Kidney epithelial cell (primary cell): ENCODE measurements at regions not wholly inside any gene's neighbourhood (a gene's known extent, or its start where the extent isn't known, plus 50 kb on each side); places are given as distances from the start of the nearest gene placed in this dataset.

ENCODE experiments used
- DNase-seq: peaks from one replicate; pipeline ENCODE4 v3.0.0-alpha.2; 2010; ENCODE audit warnings: low read depth
- H3K27me3 ChIP-seq: 2 replicates; pipeline ENCODE4 v1.6.0; 2011; ENCODE audit warnings: low read length; ENCODE audit not compliant: control insufficient read depth, insufficient read depth
- H3K36me3 ChIP-seq: 2 replicates; pipeline ENCODE4 v1.5.1; 2011; ENCODE audit warnings: low read length; ENCODE audit not compliant: control insufficient read depth, insufficient read depth
- H3K4me3 ChIP-seq: 2 replicates; pipeline ENCODE4 v1.5.1; 2011; ENCODE audit warnings: low read depth, mild to moderate bottlenecking, control low read depth, low read length
- TF ChIP-seq, protein P1 (sequence below): IDR thresholded peaks from 2 replicates; pipeline ENCODE4 v1.5.1; 2011; ENCODE audit warnings: mild to moderate bottlenecking, moderate library complexity, low read length, control low read depth, inconsistent platforms; ENCODE audit not compliant: insufficient read depth, poor library complexity, severe bottlenecking

DNA sequence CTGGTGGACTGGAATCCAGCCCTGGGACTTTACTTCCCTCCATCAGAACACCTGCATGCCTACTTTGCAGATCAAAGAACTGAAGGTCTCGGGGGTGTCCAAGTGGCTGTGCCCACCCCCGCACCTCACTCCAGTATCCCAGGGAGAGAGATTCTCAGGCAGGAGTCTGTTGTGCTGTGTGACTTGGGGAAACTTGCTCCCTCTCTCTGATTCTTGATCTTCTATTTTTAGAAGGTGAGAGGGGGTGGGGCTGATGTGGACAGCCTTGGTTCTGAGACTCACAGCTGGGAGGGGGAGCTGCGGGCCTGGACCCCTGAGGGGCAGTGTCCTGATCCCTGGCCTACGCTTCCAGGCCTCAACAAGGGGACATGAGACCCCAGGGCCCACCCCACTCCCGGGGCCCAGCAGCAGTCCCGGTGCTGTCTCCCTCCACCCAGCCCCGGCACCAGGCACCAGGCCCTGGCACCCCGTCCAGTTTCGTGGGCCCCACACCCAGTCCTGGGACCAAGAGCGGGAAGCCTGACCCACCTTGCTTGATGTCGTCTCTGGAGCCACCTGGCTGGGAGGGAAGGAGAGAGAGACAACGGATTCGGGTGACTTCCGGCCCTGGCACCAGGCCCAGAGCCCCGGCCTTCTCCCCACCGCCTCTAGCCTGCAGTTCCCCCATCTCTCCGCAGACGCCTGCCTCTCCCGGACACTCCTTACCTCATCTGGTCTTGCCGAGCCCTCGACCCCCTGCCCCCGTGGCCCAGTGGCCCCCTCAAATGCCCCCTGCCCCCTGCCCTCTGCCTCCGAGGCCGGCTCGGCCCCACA is 74.0 kb upstream of the SPTLC1 start:
- H3K36me3 ChIP-seq, result no peaks in the 10 kb centered on the region

DNA sequence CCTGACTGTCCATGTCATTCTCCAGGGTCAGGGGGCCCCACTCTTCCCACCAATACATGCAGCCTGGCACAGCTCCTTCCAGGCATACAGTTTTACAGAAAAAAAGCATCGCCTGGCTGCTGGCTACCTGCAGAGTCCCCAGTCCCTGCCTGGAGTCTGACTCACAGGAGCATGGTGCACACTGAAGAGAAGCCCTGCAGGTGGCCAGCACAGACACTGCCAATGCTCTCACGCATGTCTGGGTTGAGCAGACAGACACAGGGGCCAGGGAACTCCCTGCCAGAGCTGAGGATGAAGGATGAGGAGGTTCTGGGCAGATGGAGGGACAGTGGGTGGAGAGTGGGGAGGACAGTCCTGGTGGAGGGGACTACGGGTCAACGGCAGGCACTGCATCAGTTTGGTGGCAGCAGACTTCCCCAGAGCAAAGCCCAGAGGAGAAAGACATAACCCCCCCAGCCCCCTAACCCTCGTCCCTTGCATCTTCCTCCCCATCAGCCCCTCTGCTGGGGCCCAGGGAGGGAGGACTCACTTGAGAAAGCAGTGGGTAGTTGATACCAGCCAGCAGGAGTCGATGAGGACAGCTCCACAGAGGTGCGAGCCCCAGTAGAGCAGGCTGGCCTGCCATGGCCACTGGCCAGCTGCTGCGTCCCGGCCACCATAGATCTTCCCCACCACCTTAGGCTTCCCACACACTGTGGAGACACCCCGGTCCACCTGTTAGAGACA is 72.9 kb upstream of the SPTLC1 start:
- TF ChIP-seq, protein P1, sequence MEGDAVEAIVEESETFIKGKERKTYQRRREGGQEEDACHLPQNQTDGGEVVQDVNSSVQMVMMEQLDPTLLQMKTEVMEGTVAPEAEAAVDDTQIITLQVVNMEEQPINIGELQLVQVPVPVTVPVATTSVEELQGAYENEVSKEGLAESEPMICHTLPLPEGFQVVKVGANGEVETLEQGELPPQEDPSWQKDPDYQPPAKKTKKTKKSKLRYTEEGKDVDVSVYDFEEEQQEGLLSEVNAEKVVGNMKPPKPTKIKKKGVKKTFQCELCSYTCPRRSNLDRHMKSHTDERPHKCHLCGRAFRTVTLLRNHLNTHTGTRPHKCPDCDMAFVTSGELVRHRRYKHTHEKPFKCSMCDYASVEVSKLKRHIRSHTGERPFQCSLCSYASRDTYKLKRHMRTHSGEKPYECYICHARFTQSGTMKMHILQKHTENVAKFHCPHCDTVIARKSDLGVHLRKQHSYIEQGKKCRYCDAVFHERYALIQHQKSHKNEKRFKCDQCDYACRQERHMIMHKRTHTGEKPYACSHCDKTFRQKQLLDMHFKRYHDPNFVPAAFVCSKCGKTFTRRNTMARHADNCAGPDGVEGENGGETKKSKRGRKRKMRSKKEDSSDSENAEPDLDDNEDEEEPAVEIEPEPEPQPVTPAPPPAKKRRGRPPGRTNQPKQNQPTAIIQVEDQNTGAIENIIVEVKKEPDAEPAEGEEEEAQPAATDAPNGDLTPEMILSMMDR, result no peak
- no peak for DNase-seq
- Histone ChIP-seq H3K36me3 (no peaks in the 10 kb centered on the region), H3K27me3 (peaks cover 4% of the 10 kb centered on the region), H3K4me3 (no peak overlapping the region)

More for the DNA sequence above, 74.0 kb upstream of the SPTLC1 start:
- DNase-seq, result no peak
- H3K4me3 ChIP-seq, result no peak overlapping the region
- TF ChIP-seq, protein P1, result no peak
- H3K27me3 ChIP-seq, result peaks cover 4% of the 10 kb centered on the region

DNA sequence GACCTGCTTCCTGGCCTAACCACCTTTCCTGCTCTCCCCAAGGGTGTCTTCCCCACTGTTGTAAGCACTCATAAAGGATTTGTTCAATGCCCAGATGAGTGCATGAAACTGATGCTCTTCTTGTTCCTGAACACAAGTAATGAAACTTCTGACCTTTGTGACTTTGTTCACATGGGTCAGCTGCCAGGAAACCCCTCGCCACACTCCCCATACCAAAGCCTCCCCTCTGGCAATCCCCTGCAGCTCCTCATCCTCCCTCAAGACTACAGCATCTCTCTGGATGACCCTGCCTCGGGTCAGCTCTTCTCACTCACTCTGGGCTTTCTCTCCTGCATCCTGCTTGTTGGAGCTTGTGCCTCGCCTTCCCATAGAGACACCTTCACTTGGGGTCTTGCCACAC is 72.2 kb upstream of the SPTLC1 start:
- TF ChIP-seq, protein P1, result no peak
- no peak overlapping the region for H3K4me3 ChIP-seq
- H3K36me3 ChIP-seq, result no peaks in the 10 kb centered on the region
- no peak for DNase-seq
- H3K27me3 ChIP-seq, result peaks cover 4% of the 10 kb centered on the region

DNA sequence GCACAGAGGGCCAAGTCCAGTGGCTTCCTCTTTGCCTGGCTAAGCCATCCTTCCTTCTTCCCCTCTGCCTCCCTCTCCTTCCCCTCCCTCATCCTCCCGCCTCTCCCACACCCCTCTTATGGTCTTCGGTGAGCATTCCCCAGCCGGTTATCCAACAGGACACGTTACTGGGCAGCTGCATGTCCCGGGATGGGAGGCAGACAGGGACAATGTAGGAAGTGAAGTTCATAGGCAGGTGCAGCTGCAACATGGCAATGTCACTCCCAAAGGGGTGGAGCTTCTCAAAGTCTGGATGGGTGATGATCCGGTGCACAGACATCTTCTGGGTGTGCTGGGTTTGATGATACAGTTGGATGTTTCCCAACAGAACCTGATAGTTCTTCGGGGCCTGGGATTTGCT is 71.4 kb upstream of the SPTLC1 start:
- TF ChIP-seq, protein P1, result no peak
- no peak for DNase-seq
- no peak overlapping the region for H3K4me3 ChIP-seq
- H3K27me3 ChIP-seq, result peaks cover 4% of the 10 kb centered on the region
- no peaks in the 10 kb centered on the region for H3K36me3 ChIP-seq

DNA sequence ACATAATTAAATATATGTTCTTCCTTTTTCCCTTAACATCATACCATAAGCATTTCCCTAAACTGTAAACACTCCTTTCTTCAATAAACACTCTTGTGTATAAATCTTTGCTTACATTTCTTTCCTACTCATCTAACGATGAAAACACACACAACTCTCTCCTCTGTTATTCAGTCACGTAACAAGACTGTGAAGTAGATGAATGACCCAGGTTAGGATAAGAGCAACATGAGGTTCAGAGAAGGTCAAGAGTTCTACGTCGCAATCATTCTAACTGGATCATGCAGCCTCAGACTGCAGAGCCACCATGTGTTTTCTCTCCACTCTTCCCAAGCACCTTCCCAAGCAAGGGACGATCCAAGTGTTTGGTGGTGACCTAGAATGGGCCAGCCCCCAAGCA is 70.5 kb upstream of the SPTLC1 start:
- TF ChIP-seq, protein P1, result no peak
- no peak for DNase-seq
- Histone ChIP-seq H3K36me3 (no peaks in the 10 kb centered on the region), H3K4me3 (no peak overlapping the region), H3K27me3 (peaks cover 4% of the 10 kb centered on the region)

DNA sequence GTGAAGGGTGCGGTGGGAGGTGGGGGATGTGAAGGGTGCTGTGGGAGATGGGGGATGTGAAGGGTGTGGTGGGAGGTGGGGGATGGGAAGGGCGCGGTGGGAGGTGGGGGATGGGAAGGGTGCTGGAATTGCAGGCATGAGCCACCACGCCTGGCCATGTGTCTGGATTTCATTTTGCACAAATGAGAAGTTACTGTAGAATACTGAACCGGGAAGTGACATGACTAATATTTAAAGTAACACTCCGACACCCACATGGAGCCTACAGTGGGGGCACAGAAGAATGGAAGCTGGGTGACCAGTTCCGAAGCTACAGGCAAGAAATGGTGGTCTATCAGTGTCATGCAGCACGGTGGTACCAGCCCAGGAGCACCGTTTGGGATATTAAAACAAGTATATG is 69.9 kb upstream of the SPTLC1 start:
- TF ChIP-seq, protein P1, result no peak
- no peak overlapping the region for H3K4me3 ChIP-seq
- H3K36me3 ChIP-seq, result no peaks in the 10 kb centered on the region
- DNase-seq, result no peak
- peaks cover 4% of the 10 kb centered on the region for H3K27me3 ChIP-seq
